Subcutaneous abdominal adipose tissue (tissue), 5 donors: ENCODE measurements at regions not wholly inside any gene's neighbourhood (a gene's known extent, or its start where the extent isn't known, plus 50 kb on each side); places are given as distances from the start of the nearest gene placed in this dataset.
"Not testable (repeated sequence)": the region's sequence is repeated elsewhere in the genome, so short reads cannot be mapped to it uniquely, and the experiment has no call there.

ENCODE experiments used
- H3K27ac ChIP-seq: one replicate; pipeline ENCODE4 v1.7.0; 2013; ENCODE audit warnings: low read depth, mild to moderate bottlenecking, inconsistent platforms, low read length, moderate library complexity
- H3K27me3 ChIP-seq, 5 donors: one replicate each; pipeline ENCODE4 v1.7.0; 2013; ENCODE audit warnings: low read length in 5 of 5, inconsistent platforms in 1 of 5; ENCODE audit not compliant: control insufficient read depth in 5 of 5, insufficient read depth in 4 of 5
- H3K36me3 ChIP-seq, 5 donors: one replicate each; pipeline ENCODE4 v1.7.0; 2013; ENCODE audit warnings: low read length in 5 of 5; ENCODE audit not compliant: control insufficient read depth in 5 of 5, insufficient read depth in 5 of 5
- H3K4me1 ChIP-seq, 5 donors: one replicate each; pipeline ENCODE4 v1.7.0; 2013; ENCODE audit warnings: low read length in 5 of 5, mild to moderate bottlenecking in 3 of 5, moderate library complexity in 1 of 5; ENCODE audit not compliant: control insufficient read depth in 5 of 5, insufficient read depth in 5 of 5
- H3K4me3 ChIP-seq, 5 donors: one replicate each; pipeline ENCODE4 v1.7.0; 2013; ENCODE audit warnings: low read length in 5 of 5, low read depth in 1 of 5
- H3K9ac ChIP-seq, 5 donors: one replicate each; pipeline ENCODE4 v1.7.0; 2013; ENCODE audit warnings: low read length in 5 of 5, mild to moderate bottlenecking in 4 of 5, moderate library complexity in 3 of 5
- H3K9me3 ChIP-seq, 5 donors: one replicate each; pipeline ENCODE4 v1.7.0; 2013; ENCODE audit warnings: low read length in 5 of 5; ENCODE audit not compliant: control insufficient read depth in 5 of 5
- donor health status: healthy.
- donor health status: healthy.
- donor health status: healthy.
- donor health status: healthy.
- donor health status: healthy.

GRCh38 chr2:59232394-59233165, 991.5 kb upstream of the FANCL start:
- H3K36me3 ChIP-seq = no peaks in the 10 kb centered on the region
- H3K27me3 ChIP-seq = no peaks in the 10 kb centered on the region
- H3K4me3 ChIP-seq = no peak overlapping the region
- H3K9ac ChIP-seq = no peak overlapping the region
- H3K27ac ChIP-seq = no peak overlapping the region
- H3K4me1 ChIP-seq = no peaks in the 10 kb centered on the region
- H3K9me3 ChIP-seq = no peaks in the 10 kb centered on the region

GRCh38 chr2:59226362-59226761, 985.2 kb upstream of the FANCL start:
- H3K4me3 ChIP-seq, H3K9ac ChIP-seq: not testable (repeated sequence)

GRCh38 chr2:59223742-59224141, 982.6 kb upstream of the FANCL start:
- no peak overlapping the region for H3K4me3 ChIP-seq
- peaks cover 0 to 2% (median 0%) of the 10 kb centered on the region in 5 donors for H3K9me3 ChIP-seq
- no peak overlapping the region for H3K9ac ChIP-seq
- no peaks in the 10 kb centered on the region for H3K36me3 ChIP-seq
- no peaks in the 10 kb centered on the region for H3K27me3 ChIP-seq
- no peaks in the 10 kb centered on the region for H3K4me1 ChIP-seq
- H3K27ac ChIP-seq = no peak overlapping the region

More at GRCh38 chr2:59226362-59226761, 985.2 kb upstream of the FANCL start:
- not testable (repeated sequence) for H3K27ac ChIP-seq, H3K9me3 ChIP-seq, H3K36me3 ChIP-seq, H3K27me3 ChIP-seq, H3K4me1 ChIP-seq

DNA sequence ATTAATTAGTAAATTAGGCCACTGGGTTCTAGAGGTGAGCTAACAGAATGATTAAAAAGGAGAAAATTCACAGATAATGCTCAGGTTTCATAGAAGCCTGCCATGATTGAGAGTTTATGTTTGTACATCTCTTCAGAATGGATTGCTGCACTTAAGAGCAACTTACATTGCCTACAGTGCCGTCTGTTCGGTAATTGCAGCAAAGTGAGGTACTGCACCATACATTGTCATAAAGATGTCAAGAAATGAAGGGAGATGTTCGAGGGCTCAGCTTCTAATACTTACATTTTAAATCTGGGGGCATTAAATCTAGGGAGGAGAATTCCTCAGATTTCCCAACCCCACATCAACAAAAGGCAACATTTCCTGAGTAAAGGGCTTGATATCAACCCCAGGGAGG, 976.2 kb upstream of the FANCL start:
- Histone ChIP-seq H3K9ac (no peak overlapping the region), H3K4me3 (no peak overlapping the region), H3K27me3 (no peaks in the 10 kb centered on the region), H3K9me3 (no peaks in the 10 kb centered on the region), H3K27ac (no peak overlapping the region), H3K4me1 (no peaks in the 10 kb centered on the region), H3K36me3 (no peaks in the 10 kb centered on the region)

DNA sequence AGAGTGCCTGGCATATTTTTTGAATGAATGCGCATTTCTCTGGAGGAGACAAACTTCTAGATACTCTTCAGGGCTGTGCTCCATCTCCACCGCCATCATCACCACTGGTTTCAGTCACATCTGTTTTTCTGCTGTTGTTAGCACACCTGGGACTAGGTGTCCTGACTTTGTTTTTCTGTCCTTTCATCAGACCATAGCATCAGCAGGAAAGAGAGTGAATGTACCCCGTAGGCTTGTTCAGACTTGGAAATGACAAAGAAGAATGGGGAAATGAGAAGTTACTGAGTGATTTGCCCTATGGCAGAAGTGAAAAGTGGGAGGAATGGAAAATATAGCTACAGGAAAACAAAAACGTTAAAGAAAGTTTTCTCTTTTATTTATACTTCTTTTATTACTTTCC, 965.2 kb upstream of the FANCL start:
- H3K36me3 ChIP-seq = no peaks in the 10 kb centered on the region
- no peak overlapping the region for H3K9ac ChIP-seq
- H3K27me3 ChIP-seq = no peaks in the 10 kb centered on the region
- no peak overlapping the region for H3K4me3 ChIP-seq
- no peak overlapping the region for H3K27ac ChIP-seq
- no peaks in the 10 kb centered on the region for H3K9me3 ChIP-seq
- H3K4me1 ChIP-seq = no peaks in the 10 kb centered on the region

DNA sequence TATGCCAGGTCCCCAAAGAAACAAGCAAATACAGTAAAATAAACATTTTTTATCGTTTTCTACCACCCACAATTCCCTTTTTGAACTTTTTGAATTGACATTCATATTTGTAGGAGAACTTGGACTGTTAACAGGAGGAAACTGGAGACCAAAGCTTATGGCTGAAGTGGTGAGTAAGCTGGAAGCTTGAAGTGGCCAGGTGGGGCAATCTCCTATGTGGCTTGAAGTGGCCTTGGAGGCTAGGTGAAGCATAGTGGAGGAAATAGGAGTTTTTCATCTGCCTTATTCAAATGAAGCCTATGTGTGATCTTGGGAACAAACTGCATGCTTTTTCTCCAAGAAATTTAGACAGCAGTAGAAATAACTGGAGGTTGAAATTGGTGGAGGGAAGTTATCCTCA, 962.9 kb upstream of the FANCL start:
- Histone ChIP-seq H3K9me3 (no peaks in the 10 kb centered on the region), H3K27ac (no peak overlapping the region), H3K9ac (no peak overlapping the region), H3K36me3 (no peaks in the 10 kb centered on the region), H3K4me1 (no peaks in the 10 kb centered on the region), H3K27me3 (no peaks in the 10 kb centered on the region), H3K4me3 (no peak overlapping the region)

- Histone ChIP-seq H3K9me3 (no peaks in the 10 kb centered on the region), H3K27me3 (no peaks in the 10 kb centered on the region), H3K9ac (no peak overlapping the region), H3K27ac (no peak overlapping the region), H3K4me1 (peaks cover 0 to 4% (median 0%) of the 10 kb centered on the region in 5 donors), H3K4me3 (no peak overlapping the region), H3K36me3 (no peaks in the 10 kb centered on the region)
Observed at GRCh38 chr2:59196491-59196890, 955.4 kb upstream of the FANCL start.

DNA sequence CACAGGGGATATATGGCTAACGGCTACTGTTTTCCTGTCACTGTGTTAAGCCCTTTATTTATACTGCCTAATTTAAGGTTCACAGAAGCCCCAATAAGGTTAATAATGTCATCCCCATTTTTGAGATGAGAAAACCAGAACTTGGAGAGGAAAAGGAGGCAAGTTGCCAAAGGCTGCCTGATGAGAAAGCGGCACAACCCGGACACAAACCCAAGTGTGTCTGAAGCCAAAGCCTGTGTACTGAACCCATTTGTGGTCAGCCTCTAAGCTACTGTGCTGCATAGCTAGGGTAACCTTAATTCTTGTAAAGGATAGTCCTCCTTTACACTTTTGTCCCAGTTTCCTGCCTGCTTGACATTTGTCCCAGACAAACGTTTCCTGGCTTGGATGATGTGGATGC, 954.7 kb upstream of the FANCL start:
- Histone ChIP-seq H3K36me3 (no peaks in the 10 kb centered on the region), H3K9me3 (no peaks in the 10 kb centered on the region)

GRCh38 chr2:59191781-59192180, 950.7 kb upstream of the FANCL start:
- Histone ChIP-seq H3K4me1 (peaks cover 0 to 4% (median 0%) of the 10 kb centered on the region in 5 donors), H3K36me3 (no peaks in the 10 kb centered on the region), H3K9ac (no peak overlapping the region), H3K27ac (no peak overlapping the region), H3K27me3 (no peaks in the 10 kb centered on the region), H3K4me3 (no peak overlapping the region), H3K9me3 (no peaks in the 10 kb centered on the region)

More for the DNA sequence above, 954.7 kb upstream of the FANCL start:
- Histone ChIP-seq H3K4me1 (peaks cover 0 to 4% (median 0%) of the 10 kb centered on the region in 5 donors), H3K27me3 (no peaks in the 10 kb centered on the region), H3K27ac (no peak overlapping the region), H3K4me3 (no peak overlapping the region), H3K9ac (no peak overlapping the region)

DNA sequence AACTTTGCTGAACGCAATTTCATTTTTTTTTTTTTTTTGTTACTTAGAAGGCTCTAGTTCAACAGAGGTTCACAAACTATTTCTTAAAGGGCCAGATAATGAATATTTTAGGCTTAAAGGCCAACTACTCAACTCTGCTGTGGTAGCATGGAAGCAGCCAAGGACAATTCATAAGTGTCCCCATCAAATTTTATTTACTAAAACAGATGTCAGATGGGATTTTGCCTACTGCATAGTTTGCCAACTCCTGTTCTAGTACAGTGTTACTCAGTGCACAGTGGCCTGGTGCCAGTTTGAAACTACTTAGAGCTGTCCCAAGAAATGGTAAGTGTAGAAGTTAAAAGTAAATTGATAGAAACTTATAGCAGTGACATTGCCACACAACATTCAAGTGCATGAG, 949.4 kb upstream of the FANCL start:
- Histone ChIP-seq H3K9ac (no peak overlapping the region), H3K36me3 (no peaks in the 10 kb centered on the region), H3K4me1 (no peaks in the 10 kb centered on the region), H3K27ac (no peak overlapping the region), H3K9me3 (no peaks in the 10 kb centered on the region), H3K4me3 (no peak overlapping the region), H3K27me3 (no peaks in the 10 kb centered on the region)
